Stimulated activated CD4-positive, alpha-beta T cell treated with anti-CD3 and anti-CD28 coated beads, TNF-alpha, amount 100 ng/mL, for 48 hours (primary cell): ENCODE measurements at regions not wholly inside any gene's neighbourhood (a gene's known extent, or its start where the extent isn't known, plus 50 kb on each side); places are given as distances from the start of the nearest gene placed in this dataset.
"Not testable (repeated sequence)": the region's sequence is repeated elsewhere in the genome, so short reads cannot be mapped to it uniquely, and the experiment has no call there.

Source experiments
- DNase-seq, 3 donors: peaks; one replicate each; pipeline ENCODE4 v3.0.0-alpha.2; 2020; ENCODE audit warnings: low read depth in 3 of 3

DNA sequence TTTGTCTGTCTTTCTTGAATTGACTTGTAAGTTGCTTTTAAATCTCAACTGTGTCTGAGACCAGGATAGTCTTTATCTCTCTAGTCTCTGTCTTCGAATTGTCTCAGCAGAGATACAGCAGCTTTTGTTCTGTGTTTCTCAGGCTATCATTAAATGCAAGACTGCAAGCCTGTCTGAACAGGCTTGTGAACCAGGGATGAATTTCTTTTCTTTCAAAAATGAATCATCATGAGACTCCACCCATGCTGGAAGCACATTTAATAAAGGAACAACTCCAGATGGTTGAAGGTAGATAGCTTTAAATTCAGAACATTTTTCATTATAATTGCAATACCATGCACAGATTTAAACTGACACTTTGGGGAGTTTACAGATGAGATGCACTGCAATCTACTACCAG, 155.9 kb downstream of the SEC23IP start:
- DNase-seq: no peak

DNA sequence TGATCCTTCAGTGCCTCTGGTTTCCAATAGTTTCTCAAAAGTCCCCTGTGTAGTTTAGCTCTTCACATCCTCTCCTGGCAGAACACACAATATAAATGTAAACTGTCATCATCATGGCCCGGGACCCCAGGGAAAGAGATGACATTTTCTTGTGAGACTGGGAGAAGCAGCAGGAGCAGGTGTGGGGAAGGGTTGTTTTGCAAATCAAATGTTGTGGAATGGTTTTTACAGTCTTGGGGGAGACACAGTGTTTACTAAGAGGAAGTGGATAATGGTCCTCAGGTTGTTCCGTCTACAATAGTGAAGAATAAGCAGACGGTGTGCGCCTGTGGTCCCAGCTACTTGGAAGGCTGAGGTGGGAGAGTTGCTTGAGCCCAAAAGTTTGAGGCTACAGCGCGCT, 159.1 kb downstream of the SEC23IP start:
- no peak for DNase-seq

DNA sequence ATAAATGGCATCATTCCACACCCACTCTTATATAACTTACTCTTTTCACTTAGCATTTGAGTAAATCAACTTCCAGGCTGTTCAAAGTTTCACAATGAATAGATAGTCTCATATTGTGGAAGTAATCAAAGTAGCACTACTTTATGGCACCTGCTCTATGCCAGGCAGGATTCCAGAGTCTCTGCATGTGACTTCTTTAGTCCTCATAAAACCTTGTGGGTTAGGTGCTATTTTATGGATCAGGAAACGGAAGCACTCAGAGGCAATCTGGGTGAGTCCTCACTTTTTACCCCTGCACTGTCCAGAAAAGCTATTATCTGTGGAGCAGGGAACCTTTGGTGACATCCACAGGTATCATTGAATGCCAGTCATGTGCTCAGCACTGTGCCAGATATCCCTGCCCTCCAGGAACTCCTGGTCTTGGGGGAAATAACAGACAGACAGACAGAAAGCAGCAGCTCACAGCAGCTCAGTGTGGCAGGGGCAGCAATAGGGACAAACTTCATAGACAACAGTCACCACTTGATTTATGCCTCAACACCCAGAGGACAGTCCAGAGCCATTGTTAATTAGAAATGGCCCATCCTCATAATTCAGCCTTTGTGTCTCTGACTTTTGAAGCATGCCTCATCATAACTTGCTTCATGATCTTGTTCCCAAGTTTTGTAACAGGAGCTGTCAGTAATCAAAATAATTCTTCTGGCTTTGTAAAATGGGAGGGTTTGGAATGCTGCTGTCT, 160.6 kb downstream of the SEC23IP start:
- DNase-seq: no peak

DNA sequence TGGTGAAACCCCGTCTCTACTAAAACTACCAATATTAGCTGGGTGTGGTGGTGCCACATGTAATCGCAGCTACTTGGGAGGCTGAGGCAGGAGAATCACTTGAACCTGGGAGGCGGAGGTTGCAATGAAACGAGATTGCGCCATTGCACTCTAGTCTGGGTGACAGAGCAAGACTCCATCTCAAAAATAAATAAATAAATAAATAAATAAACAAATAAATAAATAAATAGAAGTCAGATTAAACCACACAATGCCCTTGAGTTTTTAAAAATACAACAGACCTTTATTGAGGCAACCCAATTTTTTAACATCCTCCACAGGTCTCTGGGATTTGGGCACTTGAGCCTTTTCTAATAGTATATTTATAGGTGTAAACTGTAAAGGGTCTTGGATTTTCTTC, 167.3 kb downstream of the SEC23IP start:
- DNase-seq: not testable (repeated sequence)

DNA sequence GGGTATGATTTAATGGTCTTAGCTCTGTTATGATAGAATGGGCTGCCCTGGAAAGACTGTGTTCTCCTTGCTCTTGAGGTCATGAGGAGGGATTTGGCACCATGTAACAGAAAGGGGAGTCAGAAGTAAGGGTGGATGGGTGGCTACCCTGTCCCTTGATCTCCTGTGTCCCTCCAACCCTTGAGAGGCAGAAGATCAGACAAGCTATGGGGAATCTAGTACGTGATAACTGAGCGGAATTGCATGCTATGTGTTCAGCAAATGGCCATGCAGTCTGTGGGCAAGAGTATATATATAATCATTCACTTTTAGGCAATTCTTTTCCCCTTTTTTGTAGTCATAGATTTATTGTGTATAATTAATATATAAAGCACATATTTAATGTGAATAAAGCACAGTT, 174.9 kb downstream of the SEC23IP start:
- DNase-seq: no peak

DNA sequence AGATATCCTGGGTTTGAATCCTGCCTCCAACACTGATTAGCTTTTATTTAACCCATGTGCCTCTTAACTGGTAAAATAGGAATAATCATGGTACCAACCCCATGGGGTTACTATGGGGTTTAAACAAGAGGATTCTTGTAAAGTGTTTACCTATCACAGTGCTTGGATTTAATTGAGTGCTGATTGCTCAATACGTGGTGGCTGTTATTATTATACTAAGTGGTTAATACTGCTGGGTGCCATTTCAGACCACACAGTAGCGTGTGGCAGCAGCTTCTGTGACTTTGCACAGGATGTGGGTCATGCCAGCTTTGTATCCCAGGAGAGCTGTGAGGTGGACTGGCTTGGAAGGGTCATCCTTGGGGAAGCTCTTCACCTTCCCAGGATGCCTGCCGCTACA, 177.2 kb downstream of the SEC23IP start:
- DNase-seq: no peak

DNA sequence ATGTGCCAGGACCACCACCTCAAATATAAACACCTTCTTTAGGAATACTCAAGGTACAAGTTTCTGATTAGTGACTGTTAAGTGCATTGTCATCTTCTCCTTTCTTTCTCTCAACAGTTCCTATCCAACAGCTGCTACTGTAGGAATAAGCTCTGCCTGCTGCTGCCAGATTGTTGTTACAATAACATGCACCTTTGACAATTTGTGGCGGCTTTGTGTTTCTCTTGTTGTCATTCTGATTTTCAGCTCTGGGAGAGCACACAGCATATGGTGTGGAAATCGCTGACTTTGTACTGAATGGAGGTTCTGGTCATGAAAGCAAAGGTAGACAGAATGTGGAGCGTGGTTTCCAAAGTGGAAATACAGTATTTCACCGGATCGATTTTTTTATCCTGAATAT, 182.8 kb downstream of the SEC23IP start:
- no peak for DNase-seq

DNA sequence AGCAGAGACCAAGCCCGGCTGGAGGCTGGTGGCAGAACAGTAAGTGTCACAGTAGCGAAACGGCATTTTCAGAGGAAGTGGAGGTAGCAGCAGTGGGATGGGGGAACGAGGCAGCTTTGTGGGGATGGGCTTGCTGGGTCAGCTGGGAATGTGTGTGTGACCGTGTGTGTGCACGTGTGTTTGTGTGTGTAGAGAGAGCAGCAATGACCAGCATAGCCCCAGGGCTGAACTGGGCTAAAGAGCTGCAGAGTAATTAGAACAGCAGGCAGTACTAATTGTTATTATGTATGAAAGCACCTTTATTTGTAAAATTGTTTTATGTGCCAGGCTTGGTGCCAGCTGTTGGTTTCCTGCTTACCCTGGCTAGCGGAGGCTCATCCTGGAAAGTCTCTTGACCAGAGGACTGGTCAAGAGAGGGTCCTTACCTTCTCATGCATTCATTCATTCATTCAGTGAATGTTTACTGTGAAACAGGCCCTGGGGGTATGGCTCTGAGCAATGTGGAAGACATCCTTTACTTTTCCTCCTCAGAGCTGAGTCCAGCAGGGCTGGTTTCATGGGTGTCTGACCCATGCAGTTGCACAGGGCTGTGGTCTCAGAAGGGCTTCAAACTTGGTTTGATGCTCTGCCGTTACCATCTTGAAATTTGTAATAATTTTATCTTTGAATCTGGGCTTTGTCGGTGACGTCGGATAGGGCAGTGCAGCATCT, 184.6 kb downstream of the SEC23IP start:
- no peak for DNase-seq

DNA sequence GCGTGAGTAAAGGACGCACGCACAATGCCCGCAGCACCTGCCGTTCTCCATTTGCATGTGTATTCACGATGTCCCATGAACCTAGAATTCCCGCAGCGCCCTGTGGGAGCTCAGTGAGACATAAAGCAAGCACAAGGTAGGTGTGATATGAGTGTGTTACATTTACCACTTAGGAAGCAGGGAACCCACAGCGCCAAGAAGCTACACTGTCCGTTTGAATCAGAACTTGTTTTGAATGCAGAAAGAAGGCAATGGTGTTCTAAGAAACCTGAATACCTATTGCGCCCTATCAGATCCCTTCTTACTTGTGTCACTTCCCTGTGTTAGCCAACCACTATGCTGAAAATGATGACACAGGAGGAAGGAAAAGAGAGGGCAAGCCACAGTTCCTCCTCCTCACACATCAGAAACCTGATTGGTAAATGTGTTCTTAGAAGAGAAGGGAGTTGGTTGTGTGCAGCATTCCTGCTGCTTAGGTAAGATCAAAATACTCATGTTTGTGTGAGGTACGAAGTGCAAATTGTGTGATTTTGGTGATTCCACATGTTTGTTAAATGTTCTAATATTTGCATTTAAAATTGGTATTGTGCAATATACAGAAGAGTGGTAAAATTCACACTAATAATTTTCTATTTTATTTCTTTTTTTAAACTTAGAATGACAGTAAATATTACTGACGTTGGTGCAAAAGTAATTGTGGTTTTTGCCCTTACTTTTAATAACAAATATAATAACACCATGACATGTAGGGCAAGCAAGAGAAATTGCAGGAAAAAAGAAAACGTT, 185.4 kb downstream of the SEC23IP start:
- DNase-seq: no peak

DNA sequence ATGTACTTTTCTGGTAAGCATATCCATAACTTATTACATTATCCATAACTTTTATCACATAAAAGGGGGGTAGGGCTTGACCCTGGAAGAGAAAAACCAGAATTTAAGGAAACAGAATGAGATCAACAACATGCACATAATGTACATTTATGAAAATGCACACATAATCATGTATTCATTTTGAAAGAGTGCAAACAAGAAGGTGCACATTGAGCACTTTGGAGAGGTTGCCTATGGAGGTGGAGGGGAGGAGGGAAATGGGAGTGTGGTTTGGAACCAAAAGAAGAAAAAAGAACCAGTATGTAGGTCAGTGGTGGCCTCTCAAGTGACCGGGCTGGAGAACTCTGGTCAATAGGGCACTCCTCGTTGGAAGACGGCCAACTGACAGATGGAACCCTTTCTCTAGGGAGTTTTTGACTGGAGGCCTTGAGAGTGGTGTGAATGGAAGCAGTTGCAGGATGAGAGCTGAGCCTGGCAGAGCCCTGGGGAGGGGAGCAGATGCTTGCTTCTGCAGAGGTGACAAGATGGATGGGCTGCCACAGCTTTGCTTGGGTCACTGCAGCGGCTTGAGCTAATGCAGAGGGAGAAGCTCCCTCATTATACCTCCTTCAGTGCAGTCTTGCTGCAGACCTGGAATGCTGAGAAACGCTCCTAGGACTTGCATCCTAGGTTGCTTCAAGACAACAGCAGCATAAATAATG, 192.7 kb downstream of the SEC23IP start:
- no peak for DNase-seq

DNA sequence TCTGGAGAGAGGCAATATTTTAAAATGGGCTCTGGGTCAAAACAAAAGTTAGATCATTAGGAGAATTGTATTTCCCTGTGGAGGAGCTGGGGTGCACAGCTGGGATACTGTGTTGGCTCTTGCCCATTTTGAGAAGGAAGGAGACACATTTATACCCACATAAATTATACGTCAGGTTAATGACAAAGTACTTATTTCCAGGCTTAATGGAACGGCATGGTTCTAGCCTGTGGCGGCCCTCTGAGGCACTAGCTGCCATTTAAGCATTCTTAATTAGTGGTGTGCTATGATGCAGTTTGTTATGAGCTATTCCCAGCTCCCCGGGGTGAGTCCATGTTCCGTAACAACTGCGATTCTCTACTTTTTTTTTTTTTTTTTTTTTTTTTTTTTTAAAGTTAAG, 193.5 kb downstream of the SEC23IP start:
- no peak for DNase-seq

DNA sequence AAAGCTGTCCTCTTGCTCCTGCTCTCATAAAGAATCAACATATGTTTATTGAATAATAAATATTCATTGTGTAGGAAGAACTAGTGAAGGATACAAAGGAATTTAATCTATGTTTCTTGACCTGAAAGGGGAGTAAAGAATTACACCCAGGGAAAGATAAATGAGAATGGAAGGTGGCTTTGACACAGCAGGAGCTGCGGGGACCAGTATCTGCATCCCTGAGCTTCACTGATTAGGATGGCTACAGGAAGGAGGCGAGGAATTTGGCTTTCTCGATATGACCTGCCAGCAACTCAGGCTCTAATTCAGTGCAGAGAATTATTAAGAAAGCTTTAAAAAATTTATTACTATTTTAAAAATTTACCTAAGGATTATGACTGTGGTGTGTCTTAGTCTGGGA, 194.6 kb downstream of the SEC23IP start:
- no peak for DNase-seq

DNA sequence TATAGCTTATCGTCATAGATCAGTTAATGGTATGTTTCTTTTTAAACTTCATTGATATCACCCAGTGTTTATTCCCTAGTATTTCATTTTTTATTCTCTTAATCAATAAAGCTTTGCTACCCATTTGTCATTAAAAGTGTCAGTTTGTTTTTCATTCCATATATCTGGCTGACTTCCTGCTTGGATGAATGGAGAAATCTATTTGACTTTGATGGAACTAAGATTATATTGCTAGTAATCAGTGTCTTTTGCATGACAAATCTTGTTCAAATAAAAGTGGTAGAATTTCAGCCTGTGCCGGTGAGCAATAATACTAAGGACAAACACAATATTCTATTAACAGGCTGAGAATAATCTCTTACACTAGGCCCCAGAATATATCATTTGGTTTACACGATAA, 203.3 kb downstream of the SEC23IP start:
- DNase-seq: no peak

DNA sequence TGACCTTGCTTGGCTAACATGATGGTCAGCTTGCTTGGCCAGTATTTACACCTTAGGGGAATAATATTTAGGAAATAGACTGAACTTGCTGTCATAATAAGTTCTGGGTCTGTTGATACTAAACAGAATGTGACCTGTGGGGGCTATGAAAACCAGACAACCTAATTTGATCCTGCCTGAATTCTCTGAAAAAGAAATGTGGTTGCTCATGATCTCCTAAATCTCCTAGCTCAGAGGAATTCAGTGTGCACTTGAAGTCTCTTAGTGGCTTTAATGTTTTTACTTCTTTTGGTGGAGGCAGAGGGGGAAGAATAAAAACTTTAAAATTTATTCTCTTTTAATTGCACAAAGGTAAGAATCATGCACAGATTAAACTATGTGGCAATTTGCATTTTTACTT, 205.2 kb downstream of the SEC23IP start:
- DNase-seq: no peak

DNA sequence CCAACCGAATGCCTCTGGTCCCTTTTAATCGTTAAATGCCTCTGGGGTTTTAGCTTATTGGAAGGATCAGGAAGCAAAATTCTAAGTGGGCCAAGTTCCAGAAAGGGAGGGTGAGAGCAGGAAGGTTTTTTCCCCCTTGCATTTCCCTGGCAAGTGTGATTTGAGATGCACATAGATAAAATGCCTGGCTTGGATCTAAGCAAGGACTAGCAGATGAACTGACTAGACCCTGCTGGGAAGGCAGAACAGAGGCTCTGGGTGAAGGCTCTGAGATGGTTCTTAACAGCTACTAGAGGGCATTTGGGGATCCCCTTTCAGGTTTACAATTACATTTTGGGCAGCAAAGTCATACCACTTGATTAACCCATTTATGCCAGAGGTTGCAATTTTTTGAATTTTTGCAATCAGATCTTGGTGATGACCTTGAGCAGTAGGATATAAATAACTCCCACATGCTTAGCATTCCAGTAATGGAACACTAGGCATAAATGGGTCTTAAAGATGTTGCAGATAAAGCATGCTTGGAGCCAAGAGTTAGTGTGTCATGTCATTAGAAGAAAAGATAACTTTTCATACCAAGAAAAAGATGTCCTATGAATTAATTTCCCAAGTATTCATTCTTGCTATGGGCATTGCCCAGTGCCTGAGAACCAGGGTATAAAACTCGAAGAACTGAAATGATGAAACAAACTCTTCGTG, 205.9 kb downstream of the SEC23IP start:
- DNase-seq: no peak

DNA sequence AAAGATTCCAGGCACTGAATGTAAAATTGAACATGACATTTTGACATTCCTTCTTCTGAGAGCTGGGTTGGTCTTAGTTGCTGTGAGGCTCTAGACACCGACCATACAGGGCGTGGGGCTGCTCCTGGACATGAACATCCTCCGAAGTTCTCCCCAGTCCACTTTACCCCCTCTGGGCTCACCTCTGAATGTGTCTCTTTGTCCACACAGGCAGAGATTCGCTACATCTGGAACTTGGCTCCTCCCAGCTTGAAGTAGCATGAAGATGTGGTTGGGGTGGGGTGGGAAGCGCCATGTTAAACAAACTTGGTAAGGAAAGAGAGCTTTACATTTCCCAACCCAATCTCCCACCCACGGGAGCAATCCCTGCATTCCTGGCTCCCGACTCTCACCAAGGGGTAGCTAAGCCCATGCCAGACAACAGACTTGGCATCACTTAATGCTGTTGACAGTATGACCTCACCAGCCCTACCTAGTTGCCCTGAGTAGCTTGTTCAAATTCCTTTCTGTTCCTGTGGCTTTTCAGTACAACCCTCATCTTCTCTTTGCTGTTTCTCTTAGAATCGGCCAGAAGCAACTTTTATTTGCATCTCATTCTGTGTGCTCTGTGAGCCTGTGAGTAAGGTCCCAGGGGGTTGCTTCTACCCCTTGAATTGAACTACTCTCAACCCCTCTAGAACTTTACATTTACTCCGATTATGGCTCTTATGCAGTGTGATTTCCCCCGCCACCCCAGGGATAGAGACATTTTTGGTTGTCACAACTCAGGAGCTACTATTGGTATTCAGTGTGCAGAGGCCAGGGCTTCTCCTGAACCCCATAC, 211.4 kb downstream of the SEC23IP start:
- DNase-seq: no peak

DNA sequence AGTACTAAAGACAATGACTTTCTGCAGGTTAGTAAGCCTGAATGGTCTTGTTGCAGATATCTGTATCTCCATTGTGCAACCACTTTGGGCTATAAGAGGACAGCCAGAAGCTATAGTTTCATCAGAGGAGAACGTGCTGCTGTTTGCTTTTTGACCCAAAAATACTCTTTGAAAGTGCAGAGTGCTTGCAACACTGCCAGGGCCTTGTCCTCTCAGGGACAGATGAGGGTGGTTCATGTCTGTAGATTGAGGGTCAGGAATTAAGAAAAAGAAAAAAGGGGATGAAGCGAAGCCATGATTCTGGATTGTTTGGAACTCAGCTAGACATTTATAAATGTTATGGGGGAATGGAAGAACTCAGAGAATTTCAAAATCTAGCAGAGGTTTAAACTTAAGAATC, 212.5 kb downstream of the SEC23IP start:
- DNase-seq: no peak

DNA sequence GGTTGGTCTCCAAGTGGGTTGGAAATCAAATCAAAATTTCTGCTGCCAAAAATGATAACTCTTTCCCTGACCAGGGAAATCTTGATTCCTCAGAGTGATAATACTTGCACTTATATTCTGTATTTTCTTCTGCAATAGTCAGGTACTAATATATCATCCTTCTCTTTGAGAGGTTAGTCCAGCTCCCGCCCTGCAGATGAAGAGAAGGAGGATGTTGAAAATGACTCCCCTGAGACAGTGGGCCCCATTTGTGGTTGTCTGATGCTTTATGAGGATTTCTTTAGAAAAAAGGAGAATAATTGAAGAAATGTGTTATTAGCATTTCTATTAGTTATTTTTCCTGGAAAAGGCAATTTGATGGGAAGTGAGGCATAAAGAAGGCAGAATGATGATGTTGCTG, 213.0 kb downstream of the SEC23IP start:
- no peak for DNase-seq

DNA sequence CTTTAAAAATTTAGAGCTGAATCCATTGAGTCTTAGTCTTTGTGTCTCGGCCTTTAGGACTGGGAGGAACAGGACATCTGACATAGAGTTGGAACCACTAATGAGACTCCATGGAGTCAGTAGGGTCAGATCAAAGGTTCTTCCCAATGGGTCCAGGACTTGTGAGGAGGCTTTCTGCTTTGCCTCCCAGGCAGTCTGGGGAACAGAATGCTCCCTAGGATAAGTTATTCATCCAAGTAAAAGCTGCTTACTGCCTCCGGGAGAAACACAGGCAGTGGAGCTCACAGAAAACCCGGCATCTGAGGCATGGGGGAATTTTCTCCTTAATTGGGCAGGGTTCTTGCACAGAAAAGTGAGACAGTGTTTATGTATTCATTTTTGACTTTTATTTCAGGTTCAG, 216.4 kb downstream of the SEC23IP start:
- DNase-seq: no peak

DNA sequence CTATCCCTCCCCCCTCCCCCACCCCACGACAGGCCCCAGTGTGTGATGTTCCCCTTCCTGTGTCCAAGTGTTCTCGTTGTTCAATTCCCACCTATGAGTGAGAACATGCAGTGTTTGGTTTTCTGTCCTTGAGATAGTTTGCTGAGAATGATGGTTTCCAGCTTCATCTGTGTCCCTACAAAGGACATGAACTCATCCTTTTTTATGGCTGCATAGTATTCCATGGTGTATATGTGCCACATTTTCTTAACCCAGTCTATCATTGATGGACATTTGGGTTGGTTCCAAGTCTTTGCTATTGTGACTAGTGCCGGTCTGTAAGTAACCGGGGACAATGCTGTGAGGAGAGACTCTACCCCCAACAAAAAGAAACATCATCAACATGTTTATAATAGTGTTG, 217.2 kb downstream of the SEC23IP start:
- DNase-seq: not testable (repeated sequence)

DNA sequence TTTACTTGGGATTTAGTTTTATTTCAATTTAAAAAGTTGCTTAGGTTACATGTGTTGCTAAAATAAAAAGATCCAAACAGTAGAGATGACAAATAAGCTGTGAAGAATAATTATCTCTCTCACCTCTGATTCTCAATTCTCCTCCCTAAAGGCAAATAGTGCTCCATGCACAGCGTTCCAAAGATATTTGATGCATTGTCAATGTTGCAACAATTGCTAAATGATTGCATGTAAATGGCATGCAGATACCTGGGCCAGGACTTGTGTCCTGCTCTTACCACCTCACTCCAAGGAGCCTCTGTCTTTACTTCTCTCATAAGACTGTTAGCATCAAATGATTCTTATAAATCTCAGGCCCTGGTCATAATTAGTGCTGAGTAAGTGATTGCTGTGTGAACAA, 217.7 kb downstream of the SEC23IP start:
- DNase-seq: no peak
